ENCODE measurements at regions not wholly inside any gene's neighbourhood (a gene's known extent, or its start where the extent isn't known, plus 50 kb on each side); places are given as distances from the start of the nearest gene placed in this dataset.

DNA sequence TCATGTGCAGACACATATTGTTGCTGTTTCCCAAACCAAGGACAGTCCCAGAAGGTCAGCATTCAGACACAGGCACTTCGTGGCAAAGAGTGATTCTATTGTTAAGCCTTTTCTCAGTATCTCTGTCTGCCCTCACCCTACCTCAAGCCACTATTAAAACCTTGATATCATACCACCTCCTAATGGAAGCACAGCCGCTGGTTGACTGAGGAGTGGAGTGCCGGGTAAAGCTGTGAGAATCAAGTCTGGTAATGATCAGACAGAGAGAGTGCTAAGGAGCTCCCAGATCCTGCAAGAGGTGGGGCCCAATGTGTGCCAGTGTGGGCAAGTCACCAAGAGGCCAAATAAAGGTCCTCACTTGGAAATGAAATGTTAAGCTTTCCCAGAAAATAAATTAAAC, 819.5 kb downstream of the BCL11A start:
- H3K36me3 ChIP-seq, result no peaks in the 10 kb centered on the region
- no peaks in the 10 kb centered on the region for H3K9me3 ChIP-seq (ENCODE audit: low read depth)
- H3K4me3 ChIP-seq, result no peak overlapping the region
- H3K27ac ChIP-seq, result no peak overlapping the region
- DNase-seq (ENCODE audit: low read depth in 1 of 2, low spot score in 1 of 2), result peak in 1 of 2 donors; percentile 4
- H3K4me1 ChIP-seq (ENCODE audit: low read depth), result peaks cover 6% of the 10 kb centered on the region
- no peaks in the 10 kb centered on the region for H3K27me3 ChIP-seq
- no peak for TF ChIP-seq CTCF (IDR thresholded peaks at IDR 0.05; ENCODE audit: low read depth, low read length)

- H3K27ac ChIP-seq, result no peak overlapping the region
- no peak overlapping the region for H3K4me3 ChIP-seq
- TF ChIP-seq CTCF (IDR thresholded peaks at IDR 0.05; ENCODE audit: low read depth, low read length), result no peak
- no peaks in the 10 kb centered on the region for H3K36me3 ChIP-seq
- peaks cover 6% of the 10 kb centered on the region for H3K4me1 ChIP-seq (ENCODE audit: low read depth)
- H3K9me3 ChIP-seq (ENCODE audit: low read depth), result no peaks in the 10 kb centered on the region
- no peak for DNase-seq (ENCODE audit: low read depth in 1 of 2, low spot score in 1 of 2)
- H3K27me3 ChIP-seq, result no peaks in the 10 kb centered on the region
Observed at GRCh38 chr2:59733567-59733930, 819.9 kb downstream of the BCL11A start.

- no peak for TF ChIP-seq CTCF (IDR thresholded peaks at IDR 0.05; ENCODE audit: low read depth, low read length)
- Histone ChIP-seq H3K9me3 (ENCODE audit: low read depth) (no peaks in the 10 kb centered on the region), H3K36me3 (no peaks in the 10 kb centered on the region), H3K27me3 (no peaks in the 10 kb centered on the region), H3K4me3 (no peak overlapping the region), H3K27ac (no peak overlapping the region), H3K4me1 (ENCODE audit: low read depth) (peaks cover 6% of the 10 kb centered on the region)
- DNase-seq (ENCODE audit: low read depth in 1 of 2, low spot score in 1 of 2), result no peak
Observed at GRCh38 chr2:59732871-59733566, 820.4 kb downstream of the BCL11A start.

DNA sequence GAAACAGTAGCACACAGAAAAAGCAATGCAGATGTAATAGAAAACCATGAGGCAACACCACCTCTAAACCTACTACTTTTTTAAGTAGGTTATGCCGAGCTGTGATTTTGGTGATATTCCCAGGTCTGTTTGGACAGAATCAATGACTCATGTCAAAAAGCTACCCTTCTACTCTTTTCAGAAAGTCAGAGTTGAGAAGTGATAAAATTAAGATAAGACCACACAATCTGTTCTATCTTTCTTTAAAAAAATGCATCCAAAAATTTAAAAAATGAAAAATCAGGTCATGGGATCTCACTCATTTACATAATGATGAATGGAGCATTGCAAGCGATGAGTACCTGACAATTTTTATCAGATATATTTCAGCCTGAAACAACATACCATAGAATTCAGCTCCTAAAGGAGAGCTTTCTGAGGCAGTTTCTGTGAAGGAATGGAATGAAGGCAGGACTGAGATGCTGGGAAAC, 826.3 kb downstream of the BCL11A start:
- Histone ChIP-seq H3K36me3 (no peaks in the 10 kb centered on the region), H3K4me1 (ENCODE audit: low read depth) (no peaks in the 10 kb centered on the region), H3K27me3 (no peaks in the 10 kb centered on the region), H3K4me3 (no peak overlapping the region), H3K27ac (no peak overlapping the region), H3K9me3 (ENCODE audit: low read depth) (no peaks in the 10 kb centered on the region)
- DNase-seq (ENCODE audit: low read depth in 1 of 2, low spot score in 1 of 2), result no peak
- TF ChIP-seq CTCF (IDR thresholded peaks at IDR 0.05; ENCODE audit: low read depth, low read length), result no peak

DNA sequence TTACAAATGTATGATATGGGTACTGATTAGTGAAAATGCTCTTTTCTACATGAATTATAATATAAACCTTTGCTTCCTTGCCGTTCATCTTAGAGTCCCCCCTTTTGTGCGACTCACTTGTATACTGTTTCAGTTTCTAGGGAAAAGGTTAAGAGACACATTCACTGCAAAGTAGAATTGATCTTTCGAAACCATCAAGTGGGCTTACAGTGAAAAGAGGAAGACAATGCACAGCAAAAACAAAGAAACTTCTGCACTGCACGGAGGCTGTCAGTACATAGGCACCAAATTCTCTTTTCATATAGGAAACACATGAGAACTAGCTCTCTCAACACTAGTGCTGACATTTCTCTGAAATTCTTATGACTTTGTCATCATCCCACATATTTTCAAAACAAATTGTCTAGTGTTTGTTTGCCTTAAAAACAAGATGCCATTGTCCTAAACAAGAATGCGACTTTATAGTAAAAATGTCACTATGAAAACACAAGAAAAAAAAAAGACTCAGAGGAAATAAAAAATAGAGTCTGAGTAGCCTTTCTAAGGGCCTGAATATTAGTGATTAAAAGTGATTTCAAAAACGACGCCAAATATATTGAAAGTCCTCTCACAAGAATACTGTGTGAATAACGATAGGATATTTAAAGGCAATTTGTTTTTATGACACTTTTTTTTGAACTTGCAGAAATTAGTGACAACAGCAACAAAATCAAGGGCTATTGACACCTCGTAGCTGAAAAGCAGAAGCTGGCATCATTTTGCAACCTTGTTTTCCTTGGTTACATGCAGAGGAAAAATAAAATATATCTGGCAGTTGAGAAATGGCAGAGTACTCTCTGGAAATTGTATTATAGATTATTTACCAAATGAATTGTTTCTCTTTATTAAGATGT, 827.0 kb downstream of the BCL11A start:
- H3K4me1 ChIP-seq (ENCODE audit: low read depth), result no peaks in the 10 kb centered on the region
- no peaks in the 10 kb centered on the region for H3K36me3 ChIP-seq
- no peak for DNase-seq (ENCODE audit: low read depth in 1 of 2, low spot score in 1 of 2)
- H3K9me3 ChIP-seq (ENCODE audit: low read depth), result no peaks in the 10 kb centered on the region
- TF ChIP-seq CTCF (IDR thresholded peaks at IDR 0.05; ENCODE audit: low read depth, low read length), result no peak
- H3K27ac ChIP-seq, result no peak overlapping the region
- H3K4me3 ChIP-seq, result no peak overlapping the region
- H3K27me3 ChIP-seq, result no peaks in the 10 kb centered on the region
